ENCODE measurements at regions not wholly inside any gene's neighbourhood (a gene's known extent, or its start where the extent isn't known, plus 50 kb on each side); places are given as distances from the start of the nearest gene placed in this dataset.
"Not testable (repeated sequence)": the region's sequence is repeated elsewhere in the genome, so short reads cannot be mapped to it uniquely, and the experiment has no call there.

DNA sequence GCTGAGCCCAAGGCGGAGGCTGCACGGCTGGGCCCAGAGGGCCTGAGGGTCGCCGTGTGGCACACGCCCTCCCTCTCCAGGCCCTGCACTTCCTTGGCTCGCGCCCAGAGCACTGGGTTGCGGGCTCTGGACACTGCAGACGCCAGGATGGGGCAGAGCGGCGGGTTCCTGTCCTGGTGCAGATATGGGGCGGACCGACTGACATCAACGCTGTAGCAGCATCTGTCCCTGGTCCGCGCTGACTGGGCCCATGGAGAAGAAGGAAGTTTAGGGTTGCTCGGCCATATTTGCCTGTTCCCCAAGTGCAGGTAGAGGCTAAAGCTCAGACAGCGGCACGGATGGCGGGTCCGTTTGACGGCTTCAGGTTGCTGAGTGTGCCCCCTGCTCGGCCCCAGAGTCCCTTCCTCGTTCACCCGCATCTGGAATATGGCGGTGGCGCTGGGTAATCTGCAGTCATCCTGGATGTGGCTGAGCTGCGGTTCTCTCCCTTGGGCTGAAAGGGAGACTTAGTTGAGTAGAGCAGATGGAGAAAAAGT is 116.1 kb downstream of the OR13A1 start:
- DNase-seq, result no peak

DNA sequence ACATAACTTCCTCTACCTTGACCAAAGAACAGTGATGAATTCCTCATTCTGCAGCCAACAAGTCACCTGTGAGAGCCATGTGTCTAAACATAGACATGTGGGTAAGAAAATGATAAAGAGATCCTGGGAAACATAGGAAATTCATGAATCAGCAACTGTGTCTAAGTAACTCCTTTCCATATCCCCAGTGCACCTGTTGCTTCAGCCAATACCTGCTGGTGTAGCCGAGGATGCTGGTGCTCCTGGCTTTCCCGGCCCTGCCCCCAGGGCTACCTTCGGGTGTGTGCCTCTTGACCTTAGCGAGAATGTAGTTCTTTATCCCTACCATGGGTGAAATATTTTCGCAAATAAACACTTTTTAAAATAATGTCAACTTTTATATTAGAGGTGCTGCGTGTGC is 114.1 kb downstream of the OR13A1 start:
- DNase-seq, result no peak

DNA sequence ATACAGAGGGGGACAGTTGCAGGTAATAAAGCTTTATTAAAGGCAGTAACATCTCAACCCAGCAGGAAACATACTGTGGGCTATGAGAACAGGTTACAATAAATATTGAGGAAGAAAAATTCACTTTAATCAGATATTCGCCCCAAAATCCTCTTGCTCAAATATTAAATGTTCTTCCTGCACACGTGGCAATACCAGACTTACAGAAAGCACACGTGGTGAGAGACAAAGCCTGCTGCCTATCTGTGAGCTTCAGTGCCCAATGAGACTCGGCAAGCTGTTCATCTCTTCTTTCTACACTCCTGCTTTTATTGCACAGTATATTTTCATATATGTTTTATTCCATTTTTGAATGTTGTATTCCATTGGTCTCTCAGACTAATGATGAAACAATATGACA is 113.2 kb downstream of the OR13A1 start:
- DNase-seq, result no peak

DNA sequence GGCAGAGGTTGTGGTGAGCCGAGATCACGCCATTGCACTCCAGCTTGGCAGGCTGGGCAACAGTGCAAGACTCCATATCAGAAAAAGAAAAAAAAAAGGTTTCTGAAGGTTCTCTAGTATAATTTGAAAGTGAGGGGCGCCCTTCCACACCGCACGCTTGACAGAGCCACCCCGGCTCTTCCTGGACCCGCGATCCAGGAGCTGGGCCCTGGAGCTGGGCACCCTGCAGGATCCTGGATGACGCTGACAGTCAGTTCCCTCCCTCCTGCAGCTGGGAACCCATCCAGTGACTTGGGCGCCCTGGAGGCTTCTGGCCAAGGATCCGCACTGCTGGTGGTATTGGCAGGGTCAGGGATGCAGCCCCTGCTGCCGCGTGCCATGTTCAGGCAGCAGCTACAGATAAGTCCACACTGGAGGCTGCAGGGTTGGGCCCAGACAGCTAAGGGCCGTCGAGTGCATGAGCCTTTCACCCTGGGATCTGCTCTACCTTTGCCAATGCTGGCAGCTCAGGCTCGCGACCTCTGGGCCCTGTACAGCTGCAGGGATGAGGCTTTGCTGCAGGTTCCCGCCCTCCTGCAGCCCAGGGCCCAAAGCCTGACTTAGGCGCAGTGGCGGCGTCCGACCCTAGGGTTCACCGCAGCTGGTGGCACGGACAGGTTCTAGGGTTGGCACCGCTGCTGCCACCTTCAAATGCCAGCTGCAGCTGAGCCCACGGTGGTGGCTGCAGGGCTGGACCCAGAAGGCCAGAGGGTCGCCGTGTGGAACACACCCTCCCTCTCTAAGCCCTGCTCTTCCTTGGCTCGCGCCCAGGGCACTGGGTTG is 110.2 kb downstream of the OR13A1 start:
- DNase-seq, result no peak

DNA sequence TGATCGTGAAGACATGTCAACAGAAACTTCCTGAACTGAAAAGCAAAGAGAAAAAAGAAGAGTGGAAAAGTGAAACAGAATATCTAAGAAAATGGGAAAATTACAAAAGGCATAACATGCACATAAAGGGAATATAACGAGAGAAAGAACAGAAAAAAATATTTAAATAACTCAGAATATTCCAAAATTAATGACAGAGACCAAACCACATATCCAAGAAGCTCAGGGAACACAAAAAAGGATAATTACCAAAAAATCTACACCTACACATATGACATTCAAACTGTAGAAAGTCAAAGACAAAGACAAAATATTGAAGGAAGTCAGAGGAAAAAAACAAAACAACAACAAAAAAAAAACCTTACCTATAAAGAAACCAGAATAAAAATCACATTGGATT is 105.5 kb downstream of the OR13A1 start:
- no peak for DNase-seq

DNA sequence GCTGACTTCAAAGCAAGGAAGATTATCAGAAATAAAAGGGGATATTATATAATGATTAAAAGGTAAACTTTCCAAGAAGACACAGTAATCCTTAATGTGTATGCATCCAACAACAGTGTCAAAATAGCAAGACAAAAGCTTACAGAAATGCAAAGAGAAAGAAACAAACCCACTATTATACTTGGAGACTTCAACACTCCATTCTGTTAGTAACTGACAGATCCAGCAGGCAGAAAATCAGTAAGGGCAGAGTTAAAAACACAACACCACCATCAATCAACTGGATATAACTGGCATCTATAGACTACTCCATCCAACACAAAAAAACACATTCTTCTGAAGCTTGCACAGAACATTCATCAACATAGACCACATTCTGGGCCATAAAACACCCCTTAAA is 103.8 kb downstream of the OR13A1 start:
- no peak for DNase-seq

DNA sequence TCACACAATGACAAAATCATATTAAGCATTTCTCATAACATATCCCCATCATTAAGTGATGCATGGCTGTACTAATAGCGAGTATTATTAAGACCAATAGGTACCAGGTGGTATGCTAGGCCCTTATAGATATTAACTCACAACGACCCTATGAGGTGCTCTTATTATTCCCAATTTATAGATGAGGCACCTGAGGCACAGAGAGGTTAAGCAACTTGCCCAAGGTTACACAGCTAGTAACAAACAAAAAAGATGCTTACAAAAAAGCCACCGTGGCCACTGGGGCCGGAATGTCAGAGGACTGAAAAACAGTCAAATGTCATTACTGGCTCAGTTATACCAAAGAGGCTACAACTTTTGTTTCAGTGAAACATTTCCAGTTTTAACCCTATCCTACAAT is 96.0 kb downstream of the OR13A1 start:
- no peak for DNase-seq

DNA sequence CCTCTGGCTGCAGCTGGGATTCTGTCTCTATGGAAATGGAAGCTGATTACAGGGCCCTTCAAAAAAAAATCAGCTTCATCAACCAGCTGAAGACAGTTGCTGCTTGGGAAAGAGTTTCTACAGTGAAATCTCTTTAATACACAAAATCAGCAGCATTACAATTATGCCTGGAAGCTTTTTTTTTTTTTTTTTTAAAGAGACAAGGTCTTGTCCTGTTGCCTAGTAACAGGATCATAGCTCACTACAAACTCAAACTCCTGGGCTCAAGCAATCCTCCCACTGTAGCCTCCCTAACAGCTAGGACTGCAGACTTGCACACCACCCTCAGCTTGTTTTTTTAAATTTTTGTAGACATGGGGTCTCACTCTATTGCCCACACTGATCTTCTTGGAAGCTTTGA is 94.5 kb downstream of the OR13A1 start:
- DNase-seq, result no peak

DNA sequence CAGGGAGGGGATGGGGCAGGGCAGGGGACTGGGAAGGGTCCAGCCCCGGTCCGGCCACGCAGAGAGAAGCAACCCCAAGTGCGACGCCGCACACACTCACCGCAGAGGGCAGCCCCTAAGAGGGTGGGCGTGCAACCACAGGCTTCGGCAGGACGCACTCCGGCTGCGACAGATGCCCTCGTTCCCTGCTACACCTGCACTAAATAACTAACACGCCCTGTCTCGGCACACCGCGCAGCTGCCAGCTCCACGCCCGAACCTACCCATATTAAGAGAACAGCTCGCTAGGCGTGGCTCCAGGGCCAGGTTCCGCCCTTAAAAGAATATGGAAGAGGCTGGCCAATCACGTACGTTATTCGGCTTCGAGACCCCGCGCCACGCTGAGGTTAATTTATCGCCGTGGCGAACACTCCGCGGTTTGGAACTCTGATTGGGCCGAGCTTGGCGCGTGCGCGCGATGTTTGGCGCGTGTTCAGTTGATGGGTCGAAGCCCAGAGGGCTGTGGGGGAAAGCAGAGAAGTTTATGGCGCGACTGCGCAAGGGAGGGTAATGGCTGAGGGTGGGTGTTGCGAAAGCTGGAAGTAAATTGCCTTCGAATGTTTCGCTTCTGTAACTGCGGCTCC is 91.1 kb downstream of the OR13A1 start:
- DNase-seq, result no peak

DNA sequence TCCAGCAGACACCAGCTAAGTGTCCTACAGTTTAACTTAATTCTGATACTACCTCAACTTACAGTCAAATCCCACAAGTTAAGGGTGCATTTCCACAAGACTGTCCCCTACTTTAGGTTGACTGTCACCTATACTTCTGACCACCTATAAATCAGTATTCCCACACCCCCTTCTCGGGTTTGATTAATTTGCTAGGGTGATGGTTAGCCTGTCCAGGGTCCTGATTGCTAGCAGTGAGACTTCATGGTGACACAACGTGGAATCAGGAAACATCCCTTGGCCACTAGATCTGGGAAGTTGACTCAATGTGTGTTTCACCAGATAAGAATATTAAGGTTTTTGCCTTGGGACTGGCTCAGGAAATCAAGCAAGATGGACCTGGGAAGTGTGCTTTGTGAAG is 88.4 kb downstream of the OR13A1 start:
- no peak for DNase-seq

DNA sequence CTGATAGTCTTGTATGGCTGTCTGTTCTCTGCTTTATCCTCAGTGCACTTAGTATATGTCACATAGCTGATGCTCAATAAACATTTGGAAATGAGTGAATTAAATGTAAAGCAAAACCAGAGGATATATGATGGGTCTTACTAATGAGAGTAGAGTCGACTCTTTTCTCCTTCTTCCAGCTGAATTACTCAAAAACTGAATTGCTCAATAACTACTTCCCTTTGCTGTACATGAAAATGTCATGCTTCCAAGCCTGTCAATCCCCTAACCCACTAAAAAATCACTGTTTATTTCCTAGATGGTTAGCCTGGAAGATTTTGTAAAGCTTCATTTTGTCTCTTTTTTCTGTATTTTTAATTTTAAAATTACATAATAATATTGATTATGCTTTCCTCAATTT is 88.0 kb downstream of the OR13A1 start:
- DNase-seq, result no peak

DNA sequence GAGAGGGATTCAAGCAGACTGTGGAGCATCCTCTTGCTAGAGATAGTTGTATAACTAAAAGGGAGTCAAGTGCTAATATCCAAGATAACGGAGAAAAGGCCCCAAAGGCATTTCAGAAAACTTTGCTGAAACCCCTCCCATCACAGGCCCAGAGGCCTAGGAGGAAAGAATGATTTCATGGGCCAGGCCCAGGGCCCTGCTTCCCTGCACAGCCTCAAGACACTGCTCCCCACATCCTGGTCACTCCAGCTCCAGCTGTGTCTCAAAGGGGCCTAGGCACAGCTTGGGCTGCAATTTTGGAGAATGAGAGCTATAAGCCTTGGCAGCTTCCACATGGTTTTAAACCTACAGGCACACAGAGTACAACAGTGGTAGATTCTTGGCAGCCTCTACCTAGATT is 85.6 kb downstream of the OR13A1 start:
- DNase-seq, result no peak

DNA sequence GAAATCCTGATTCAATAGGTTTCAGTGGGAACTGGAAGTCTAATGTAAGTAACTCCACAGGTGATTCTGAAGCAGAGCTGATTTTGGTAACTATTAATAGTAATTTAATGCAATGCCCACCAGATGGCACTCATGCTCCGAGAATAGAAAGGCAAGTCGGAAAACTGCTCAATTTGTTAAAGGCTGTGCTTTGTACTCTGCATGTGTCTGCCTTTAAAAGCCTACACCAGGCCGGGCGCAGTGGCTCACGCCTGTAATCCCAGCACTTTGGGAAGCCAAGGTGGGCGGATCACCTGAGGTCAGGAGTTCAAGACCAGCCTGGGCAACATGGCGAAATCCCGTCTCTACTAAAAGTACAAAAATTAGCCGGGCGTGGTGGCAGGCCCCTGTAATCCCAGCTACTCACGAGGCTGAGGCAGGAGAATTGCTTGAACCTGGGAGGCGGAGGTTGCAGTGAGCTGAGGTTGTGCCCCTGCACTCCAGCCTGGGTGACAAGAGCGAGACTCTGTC is 80.1 kb downstream of the OR13A1 start:
- DNase-seq, result peak; percentile 14 to 50

DNA sequence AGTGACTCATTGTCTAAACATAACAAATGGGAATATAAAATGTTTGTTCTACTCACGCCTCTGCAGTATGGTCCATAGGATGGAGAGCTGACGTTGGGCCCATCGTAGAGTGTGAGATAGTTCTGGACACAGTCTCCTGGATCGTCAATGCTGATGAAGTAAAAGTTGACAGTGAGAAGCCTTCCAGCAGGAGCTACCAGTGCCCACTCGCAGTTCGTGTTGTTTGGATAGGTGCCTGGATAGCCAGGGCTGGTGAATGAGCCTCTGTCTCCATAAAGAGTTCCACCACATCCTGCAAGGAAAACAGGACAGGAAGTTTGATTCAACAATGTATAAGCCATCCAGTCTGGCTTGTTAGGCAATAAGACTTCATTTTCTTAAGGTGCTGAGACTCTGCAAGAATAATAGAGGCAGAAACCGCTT is 79.6 kb downstream of the OR13A1 start:
- no peak for DNase-seq

DNA sequence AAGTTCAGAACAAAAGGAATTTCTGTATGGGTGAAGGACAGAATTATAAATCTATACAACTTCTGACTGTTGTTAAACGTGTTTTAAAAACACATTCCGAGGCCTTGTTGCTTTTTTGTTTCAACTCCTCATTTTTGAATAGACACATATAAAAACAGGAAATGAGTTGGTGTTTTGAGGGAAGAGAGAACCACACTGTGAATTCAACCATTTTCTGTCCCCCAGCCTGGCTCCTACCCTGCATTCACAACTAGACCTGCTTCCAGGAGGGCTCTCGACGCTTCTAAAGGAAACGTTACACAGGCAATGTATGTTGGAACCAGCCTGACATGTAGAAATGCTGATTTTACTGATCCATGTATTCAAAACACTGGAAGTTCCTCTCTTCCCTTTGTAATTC is 76.5 kb downstream of the OR13A1 start:
- no peak for DNase-seq

DNA sequence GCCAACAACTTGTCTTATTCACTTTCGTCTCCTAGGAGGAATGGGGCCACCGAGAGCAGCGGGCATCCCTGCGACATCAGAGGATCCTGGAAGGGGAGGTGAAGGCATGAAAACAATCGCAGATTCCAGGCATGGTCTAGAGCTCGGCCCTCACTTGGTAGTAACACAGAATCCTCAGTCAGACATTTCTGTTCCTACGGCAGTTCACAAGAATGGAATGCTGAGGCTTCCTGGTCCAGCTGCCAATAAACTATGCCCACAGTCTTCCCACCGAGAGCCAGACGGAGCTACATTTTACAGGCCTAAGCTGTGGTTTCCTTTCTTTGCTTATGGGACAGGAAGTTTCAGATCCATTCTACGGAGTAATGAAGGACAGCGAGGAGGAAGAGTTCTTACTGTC is 75.8 kb downstream of the OR13A1 start:
- no peak for DNase-seq

DNA sequence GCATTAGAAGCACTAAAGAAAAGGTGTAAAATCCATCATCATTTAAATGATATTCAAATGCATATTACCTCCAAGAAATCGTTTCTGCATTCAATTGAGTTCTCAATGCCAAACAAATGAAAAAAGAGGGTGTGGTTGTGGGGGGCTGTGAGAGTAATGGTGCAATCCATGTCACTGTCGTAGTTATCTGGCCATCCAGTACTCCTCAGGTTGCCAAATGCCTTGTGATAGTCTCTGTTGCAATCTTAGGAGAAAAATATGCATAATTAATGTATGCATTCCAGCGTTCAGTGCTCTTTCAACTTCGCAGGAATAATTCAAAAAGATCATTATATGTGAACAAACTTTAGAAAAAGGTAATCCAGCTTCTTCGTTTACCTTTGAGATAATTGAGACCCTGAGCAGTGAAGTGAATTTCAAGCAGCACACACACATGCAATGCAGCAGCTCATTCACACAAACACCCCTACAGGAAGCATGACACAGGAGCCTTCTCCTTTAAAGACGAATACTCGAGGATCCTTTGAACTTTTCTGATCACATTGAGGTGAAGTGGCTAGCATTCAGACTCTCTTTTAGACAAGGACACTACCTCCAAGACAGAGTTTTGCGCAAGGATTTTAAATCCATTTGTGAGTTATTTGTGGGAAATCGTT is 73.4 kb downstream of the OR13A1 start:
- no peak for DNase-seq

DNA sequence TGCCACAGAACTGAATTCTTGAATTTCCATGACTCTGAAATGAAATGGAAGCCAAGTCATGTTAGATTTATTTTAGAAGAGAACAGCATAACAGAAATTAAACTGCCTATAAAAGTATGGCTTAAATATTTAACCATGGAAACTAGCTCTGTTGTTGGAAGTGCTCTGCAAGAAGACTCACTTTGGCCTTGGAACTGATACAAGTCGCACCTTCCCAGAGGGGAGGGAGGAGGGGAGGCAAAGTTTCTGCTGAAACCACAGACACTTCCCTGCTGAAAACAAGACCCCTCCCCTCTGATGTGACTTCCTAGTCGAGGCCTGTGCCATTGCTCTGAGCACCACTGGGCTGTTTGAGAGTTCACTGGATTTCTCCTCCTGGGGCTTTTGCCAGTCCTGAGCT is 72.1 kb downstream of the OR13A1 start:
- DNase-seq, result no peak

DNA sequence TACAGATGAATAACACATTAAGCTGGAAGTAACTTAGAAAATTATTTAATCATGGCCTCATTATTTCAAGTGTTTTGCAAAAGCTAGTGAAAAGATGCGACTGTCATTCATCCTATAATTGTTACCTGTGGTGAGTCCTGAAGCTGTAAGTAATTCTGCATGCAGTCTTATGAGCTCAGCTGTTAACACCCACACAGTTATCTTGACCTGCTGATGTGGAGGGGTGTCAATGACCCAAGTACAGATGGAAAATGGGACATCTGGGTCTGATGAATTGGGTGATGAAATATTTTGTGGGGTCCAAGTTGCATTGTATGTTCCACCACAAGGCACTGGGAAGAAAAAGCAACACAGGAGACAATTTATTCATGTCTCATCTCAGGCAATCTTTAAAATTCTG is 68.9 kb downstream of the OR13A1 start:
- no peak for DNase-seq

DNA sequence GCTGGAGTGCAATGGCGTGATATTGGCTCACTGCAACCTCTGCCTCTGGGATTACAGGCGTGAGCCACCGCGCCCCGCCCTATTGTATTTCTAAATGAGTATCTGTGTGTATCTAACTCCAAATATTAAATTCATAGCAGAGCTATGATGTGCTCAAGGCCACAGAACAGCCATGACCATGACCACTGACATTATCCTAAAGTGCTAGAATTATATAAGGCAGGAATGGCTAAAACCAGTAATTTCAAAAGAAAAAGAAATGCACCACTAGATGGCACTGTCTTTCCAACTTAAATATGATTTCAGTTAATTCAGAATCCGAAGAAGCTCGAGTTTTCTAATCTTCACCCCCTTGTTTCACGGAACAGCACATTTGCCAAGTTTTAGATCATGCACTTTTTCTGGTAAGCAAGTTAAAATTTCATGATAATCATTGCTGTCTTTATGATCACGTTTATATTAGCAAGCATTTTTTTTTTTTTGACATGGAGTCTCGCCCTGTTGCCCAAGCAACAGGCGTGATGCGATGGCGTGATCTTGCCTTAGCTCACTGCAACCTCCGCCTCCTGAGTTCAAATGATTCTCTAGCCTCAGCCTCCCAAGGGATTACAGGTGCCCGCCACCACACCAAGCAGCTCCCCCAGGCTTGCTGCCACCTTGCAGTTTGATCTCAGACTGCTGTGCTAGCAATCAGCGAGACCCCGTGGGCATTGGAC is 65.3 kb downstream of the OR13A1 start:
- peak in 1 of 2 donors; percentile 53 for DNase-seq

DNA sequence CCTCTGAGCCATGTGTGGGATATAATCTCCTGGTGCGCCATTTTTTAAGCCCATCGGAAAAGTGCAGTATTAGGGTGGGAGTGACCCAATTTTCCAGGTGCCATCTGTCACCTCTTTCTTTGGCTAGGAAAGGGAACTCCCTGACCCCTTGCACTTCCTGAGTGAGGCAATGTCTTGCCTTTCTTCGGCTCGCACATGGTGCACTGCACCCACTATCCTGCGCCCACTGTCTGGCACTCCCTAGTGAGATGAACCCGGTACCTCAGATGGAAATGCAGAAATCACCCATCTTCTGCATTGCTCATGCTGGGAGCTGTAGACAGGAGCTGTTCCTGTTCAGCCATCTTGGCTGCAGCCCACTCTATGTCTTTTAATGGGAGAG is 64.7 kb downstream of the OR13A1 start:
- DNase-seq, result not testable (repeated sequence)

Measured in bone marrow (tissue), 2 donors.